ENCODE measurements at regions not wholly inside any gene's neighbourhood (a gene's known extent, or its start where the extent isn't known, plus 50 kb on each side); places are given as distances from the start of the nearest gene placed in this dataset.

DNA sequence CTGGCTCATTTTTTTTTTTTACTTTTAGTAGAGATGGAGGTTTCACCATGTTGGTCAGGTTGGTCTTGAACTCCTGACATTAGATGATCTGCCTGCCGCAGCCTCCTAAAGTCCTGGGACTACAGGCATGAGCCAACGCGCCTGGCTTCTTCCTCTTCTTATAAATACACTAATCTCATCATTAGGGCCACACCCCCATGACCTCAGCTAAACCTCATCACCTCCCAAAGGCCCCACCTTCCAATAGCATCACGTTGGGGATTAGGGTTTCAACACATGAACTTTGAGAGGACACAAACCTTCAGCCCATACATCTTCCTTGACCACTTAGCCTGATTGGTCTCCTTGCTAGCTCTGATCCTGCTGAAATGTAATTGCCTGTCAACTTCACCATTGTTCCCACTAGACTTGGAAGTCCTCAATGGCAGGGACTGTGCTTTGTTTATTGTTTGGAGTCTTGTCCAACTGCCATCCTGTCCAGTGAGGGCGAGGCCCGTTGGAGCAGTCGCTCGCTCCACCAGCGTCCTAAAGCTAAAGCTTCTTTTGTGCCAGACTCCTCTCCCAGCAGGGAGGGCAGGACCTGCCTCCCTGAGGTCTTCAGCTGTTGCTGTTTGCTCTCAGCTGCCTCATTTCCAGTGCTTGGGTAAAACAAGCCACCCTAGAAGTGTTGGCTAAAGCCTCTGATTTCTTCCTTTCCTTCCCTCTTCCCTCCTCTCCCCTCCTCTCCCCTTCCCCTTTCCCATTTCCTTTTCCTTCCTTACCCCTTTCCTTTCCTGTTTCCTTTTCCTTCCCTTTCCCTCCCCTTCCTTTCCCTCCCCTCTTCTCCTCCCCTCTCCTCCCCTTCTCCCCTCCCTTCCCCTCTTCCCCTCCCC lies 85.3 kb downstream of the HAPSTR1 start:
- TF ChIP-seq CEBPB (IDR thresholded peaks at IDR 0.05) (no peak), FOXM1 (IDR thresholded peaks at IDR 0.05; ENCODE audit: borderline replicate concordance, low read depth) (no peak), EP300 (IDR thresholded peaks at IDR 0.05; ENCODE audit: borderline replicate concordance) (no peak), YY1 (IDR thresholded peaks at IDR 0.05; ENCODE audit: low read depth) (no peak), TCF12 (IDR thresholded peaks at IDR 0.05; ENCODE audit: low read depth) (no peak), TAF1 (IDR thresholded peaks at IDR 0.05; ENCODE audit: low read depth) (no peak), TEAD4 (IDR thresholded peaks at IDR 0.05) (no peak), CREB1 (IDR thresholded peaks at IDR 0.05; ENCODE audit: low read depth) (no peak), EGR1 (IDR thresholded peaks at IDR 0.05) (no peak), NFIC (IDR thresholded peaks at IDR 0.05) (no peak), RAD21 (IDR thresholded peaks at IDR 0.05; ENCODE audit: low read depth) (no peak), ZBTB7A (IDR thresholded peaks at IDR 0.05; ENCODE audit: low read depth) (no peak)
- TF ChIP-seq, protein P1, sequence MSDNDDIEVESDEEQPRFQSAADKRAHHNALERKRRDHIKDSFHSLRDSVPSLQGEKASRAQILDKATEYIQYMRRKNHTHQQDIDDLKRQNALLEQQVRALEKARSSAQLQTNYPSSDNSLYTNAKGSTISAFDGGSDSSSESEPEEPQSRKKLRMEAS (IDR thresholded peaks at IDR 0.05), result no peak
- TF ChIP-seq, protein P2, sequence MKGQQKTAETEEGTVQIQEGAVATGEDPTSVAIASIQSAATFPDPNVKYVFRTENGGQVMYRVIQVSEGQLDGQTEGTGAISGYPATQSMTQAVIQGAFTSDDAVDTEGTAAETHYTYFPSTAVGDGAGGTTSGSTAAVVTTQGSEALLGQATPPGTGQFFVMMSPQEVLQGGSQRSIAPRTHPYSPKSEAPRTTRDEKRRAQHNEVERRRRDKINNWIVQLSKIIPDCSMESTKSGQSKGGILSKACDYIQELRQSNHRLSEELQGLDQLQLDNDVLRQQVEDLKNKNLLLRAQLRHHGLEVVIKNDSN (IDR thresholded peaks at IDR 0.05), result no peak
- TF ChIP-seq, protein P3, sequence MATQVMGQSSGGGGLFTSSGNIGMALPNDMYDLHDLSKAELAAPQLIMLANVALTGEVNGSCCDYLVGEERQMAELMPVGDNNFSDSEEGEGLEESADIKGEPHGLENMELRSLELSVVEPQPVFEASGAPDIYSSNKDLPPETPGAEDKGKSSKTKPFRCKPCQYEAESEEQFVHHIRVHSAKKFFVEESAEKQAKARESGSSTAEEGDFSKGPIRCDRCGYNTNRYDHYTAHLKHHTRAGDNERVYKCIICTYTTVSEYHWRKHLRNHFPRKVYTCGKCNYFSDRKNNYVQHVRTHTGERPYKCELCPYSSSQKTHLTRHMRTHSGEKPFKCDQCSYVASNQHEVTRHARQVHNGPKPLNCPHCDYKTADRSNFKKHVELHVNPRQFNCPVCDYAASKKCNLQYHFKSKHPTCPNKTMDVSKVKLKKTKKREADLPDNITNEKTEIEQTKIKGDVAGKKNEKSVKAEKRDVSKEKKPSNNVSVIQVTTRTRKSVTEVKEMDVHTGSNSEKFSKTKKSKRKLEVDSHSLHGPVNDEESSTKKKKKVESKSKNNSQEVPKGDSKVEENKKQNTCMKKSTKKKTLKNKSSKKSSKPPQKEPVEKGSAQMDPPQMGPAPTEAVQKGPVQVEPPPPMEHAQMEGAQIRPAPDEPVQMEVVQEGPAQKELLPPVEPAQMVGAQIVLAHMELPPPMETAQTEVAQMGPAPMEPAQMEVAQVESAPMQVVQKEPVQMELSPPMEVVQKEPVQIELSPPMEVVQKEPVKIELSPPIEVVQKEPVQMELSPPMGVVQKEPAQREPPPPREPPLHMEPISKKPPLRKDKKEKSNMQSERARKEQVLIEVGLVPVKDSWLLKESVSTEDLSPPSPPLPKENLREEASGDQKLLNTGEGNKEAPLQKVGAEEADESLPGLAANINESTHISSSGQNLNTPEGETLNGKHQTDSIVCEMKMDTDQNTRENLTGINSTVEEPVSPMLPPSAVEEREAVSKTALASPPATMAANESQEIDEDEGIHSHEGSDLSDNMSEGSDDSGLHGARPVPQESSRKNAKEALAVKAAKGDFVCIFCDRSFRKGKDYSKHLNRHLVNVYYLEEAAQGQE (IDR thresholded peaks at IDR 0.05; ENCODE audit: low read depth), result no peak

DNA sequence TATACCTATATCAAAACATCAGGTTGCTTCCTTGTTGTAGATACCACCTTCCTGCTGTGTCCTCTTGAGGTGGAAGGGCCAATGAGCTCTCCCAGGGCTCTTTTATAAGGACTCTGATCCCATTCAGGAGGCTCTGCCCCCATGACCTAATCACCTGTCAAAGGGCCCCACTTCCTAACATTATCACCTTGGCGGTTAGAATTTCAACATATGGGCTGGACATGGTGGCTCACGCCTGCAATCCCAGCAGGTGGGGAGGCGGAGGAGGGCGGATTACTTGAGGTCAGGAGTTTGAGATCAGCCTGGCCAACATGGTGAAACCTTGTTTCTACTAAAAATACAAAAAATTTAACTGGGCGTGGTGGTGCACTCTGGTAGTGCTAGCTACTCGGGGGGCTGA lies 86.4 kb downstream of the HAPSTR1 start:
- TF ChIP-seq, protein P3 (IDR thresholded peaks at IDR 0.05; ENCODE audit: low read depth), result no peak
- no peak for TF ChIP-seq ZBTB7A (IDR thresholded peaks at IDR 0.05; ENCODE audit: low read depth)
- TF ChIP-seq FOXM1 (IDR thresholded peaks at IDR 0.05; ENCODE audit: borderline replicate concordance, low read depth), result no peak
- TF ChIP-seq, protein P1 (IDR thresholded peaks at IDR 0.05), result no peak
- TF ChIP-seq EP300 (IDR thresholded peaks at IDR 0.05; ENCODE audit: borderline replicate concordance), result no peak
- no peak for TF ChIP-seq NFIC (IDR thresholded peaks at IDR 0.05)
- no peak for TF ChIP-seq TEAD4 (IDR thresholded peaks at IDR 0.05)
- TF ChIP-seq TAF1 (IDR thresholded peaks at IDR 0.05; ENCODE audit: low read depth), result no peak
- TF ChIP-seq CREB1 (IDR thresholded peaks at IDR 0.05; ENCODE audit: low read depth), result no peak
- no peak for TF ChIP-seq TCF12 (IDR thresholded peaks at IDR 0.05; ENCODE audit: low read depth)
- TF ChIP-seq, protein P2 (IDR thresholded peaks at IDR 0.05), result no peak
- TF ChIP-seq EGR1 (IDR thresholded peaks at IDR 0.05), result no peak

DNA sequence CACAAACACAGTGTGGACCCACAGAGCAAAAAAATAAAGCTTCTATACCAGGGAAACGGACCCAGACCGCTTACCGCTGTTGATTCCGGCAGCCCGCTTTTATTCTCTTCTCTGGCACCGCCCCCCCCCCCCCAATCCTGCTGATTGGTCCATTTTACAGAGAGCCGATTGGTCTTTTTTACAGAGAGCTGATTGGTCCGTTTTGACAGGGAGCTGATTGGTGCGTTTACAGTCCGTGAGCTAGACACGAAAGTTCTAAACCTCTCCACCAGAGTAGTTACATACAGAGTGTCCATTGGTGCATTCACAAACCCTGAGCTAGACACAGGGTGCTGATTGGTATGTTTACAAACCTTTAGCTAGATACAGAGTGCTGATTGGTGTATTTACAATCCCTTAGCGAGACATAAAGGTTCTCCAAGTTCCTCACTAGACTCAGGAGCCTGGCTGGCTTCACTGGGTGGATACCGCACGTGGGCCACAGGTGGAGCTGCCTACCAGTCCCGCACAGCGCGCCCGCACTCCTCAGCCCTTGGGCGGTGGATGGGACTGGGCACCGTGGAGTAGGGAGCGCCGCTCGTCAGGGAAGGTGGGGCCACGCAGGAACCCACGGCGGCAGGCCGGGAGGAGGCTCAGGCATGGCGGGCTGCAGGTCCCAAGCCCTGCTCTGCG lies 92.4 kb downstream of the HAPSTR1 start:
- no peak for TF ChIP-seq YY1 (IDR thresholded peaks at IDR 0.05; ENCODE audit: low read depth)

DNA sequence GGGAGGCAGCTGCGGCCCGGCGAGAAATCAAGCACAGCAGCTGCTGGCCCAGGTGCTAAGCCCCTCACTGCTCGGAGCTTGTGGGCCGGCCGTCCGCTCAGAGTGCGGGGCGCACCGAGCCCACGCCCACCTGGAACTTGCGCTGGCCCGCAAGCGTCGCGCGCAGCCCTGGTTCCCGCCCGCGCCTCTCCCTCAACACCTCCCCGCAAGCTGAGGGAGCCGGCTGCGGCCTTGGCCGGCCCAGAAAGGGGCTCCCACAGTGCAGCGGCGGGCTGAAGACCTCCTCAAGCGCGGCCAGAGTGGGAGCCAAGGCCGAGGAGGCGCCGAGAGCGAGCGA lies 92.9 kb downstream of the HAPSTR1 start:
- no peak for TF ChIP-seq CEBPB (IDR thresholded peaks at IDR 0.05)
- TF ChIP-seq RAD21 (IDR thresholded peaks at IDR 0.05; ENCODE audit: low read depth), result no peak
- no peak for TF ChIP-seq ZBTB7A (IDR thresholded peaks at IDR 0.05; ENCODE audit: low read depth)
- no peak for TF ChIP-seq FOXM1 (IDR thresholded peaks at IDR 0.05; ENCODE audit: borderline replicate concordance, low read depth)
- TF ChIP-seq NFIC (IDR thresholded peaks at IDR 0.05), result no peak
- TF ChIP-seq, protein P2 (IDR thresholded peaks at IDR 0.05), result no peak
- no peak for TF ChIP-seq EP300 (IDR thresholded peaks at IDR 0.05; ENCODE audit: borderline replicate concordance)
- TF ChIP-seq CREB1 (IDR thresholded peaks at IDR 0.05; ENCODE audit: low read depth), result no peak
- TF ChIP-seq TCF12 (IDR thresholded peaks at IDR 0.05; ENCODE audit: low read depth), result no peak
- TF ChIP-seq, protein P1 (IDR thresholded peaks at IDR 0.05), result no peak
- no peak for TF ChIP-seq YY1 (IDR thresholded peaks at IDR 0.05; ENCODE audit: low read depth)
- TF ChIP-seq, protein P3 (IDR thresholded peaks at IDR 0.05; ENCODE audit: low read depth), result no peak
- no peak for TF ChIP-seq TAF1 (IDR thresholded peaks at IDR 0.05; ENCODE audit: low read depth)
- TF ChIP-seq TEAD4 (IDR thresholded peaks at IDR 0.05), result no peak
- no peak for TF ChIP-seq EGR1 (IDR thresholded peaks at IDR 0.05)

Measured in Ishikawa (cell line).